Mesothelial cell of epicardium (in vitro differentiated cells): ENCODE measurements at regions not wholly inside any gene's neighbourhood (a gene's known extent, or its start where the extent isn't known, plus 50 kb on each side); places are given as distances from the start of the nearest gene placed in this dataset.

Experiments
- DNase-seq, 2 experiments: peaks; one replicate each; pipeline ENCODE4 v3.0.0; 2021; ENCODE audit warnings: low spot score in 2 of 2; ENCODE audit not compliant: unreplicated experiment in 2 of 2
- H3K27ac Mint-ChIP-seq: 2 replicates; pipeline ENCODE4 v1.8.0; 2021; ENCODE audit warnings: mixed read lengths
- H3K27me3 Mint-ChIP-seq: 2 replicates; pipeline ENCODE4 v1.8.0; 2021; ENCODE audit warnings: low read depth, mixed read lengths
- H3K36me3 Mint-ChIP-seq: 2 replicates; pipeline ENCODE4 v1.8.0; 2021; ENCODE audit warnings: mixed read lengths
- H3K4me1 Mint-ChIP-seq: 2 replicates; pipeline ENCODE4 v1.8.0; 2021; ENCODE audit warnings: mixed read lengths
- H3K4me3 Mint-ChIP-seq: 2 replicates; pipeline ENCODE4 v1.8.0; 2021; ENCODE audit warnings: mild to moderate bottlenecking, moderate library complexity, mixed read lengths
- H3K9me3 Mint-ChIP-seq: 2 replicates; pipeline ENCODE4 v1.8.0; 2021; ENCODE audit warnings: mixed read lengths
- TF ChIP-seq, protein P1 (sequence below): fragments of 200-600 bp; sonication (generic); IDR thresholded peaks from one replicate; pipeline ENCODE4 v1.5.0; 2021; ENCODE audit warnings: antibody characterized with exemption; ENCODE audit not compliant: unreplicated experiment

DNA sequence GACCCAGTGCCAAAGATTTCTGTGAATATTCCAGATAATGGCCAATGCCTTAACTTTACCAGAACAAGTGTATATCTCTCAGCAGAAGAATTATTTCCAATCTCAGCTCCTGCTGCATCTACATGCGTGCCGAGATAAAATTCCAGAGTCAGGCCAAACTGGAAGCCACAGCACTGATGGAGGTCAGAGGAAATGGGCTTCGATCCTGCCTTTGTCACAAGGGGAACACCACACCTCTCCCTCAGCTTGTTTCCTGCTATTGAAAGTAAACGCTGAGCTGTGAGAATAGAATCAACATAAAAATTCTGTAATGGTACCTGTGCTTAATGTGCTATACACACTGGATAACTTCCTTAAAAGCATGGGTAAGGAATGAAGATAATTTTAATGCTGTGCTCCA is 255.5 kb downstream of the NEBL start:
- H3K4me3 Mint-ChIP-seq = no peak overlapping the region
- TF ChIP-seq, protein P1, sequence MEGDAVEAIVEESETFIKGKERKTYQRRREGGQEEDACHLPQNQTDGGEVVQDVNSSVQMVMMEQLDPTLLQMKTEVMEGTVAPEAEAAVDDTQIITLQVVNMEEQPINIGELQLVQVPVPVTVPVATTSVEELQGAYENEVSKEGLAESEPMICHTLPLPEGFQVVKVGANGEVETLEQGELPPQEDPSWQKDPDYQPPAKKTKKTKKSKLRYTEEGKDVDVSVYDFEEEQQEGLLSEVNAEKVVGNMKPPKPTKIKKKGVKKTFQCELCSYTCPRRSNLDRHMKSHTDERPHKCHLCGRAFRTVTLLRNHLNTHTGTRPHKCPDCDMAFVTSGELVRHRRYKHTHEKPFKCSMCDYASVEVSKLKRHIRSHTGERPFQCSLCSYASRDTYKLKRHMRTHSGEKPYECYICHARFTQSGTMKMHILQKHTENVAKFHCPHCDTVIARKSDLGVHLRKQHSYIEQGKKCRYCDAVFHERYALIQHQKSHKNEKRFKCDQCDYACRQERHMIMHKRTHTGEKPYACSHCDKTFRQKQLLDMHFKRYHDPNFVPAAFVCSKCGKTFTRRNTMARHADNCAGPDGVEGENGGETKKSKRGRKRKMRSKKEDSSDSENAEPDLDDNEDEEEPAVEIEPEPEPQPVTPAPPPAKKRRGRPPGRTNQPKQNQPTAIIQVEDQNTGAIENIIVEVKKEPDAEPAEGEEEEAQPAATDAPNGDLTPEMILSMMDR = no peak

DNA sequence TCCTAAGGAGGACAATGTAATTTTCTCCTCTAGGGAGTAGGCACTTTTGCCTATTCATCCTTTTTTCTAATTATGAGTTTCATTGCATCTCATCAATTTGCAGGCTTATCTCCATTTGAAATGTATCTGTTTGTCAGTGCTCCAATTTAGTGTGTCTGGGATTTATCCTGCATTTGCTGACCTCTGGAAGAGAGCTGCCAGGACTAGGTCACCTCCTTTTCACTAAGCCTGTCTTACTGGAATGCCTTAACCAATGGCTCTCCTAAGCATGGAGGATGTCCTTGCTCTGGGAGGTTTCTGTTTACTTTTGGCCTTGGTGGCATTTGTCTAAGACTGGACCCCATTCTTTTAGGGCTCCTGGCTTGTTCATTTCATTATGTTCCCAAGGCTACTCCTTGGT is 261.5 kb downstream of the NEBL start:
- TF ChIP-seq, protein P1 = no peak
- Mint-ChIP-seq H3K4me1 (peaks cover 29% of the 10 kb centered on the region), H3K9me3 (peaks cover 22% of the 10 kb centered on the region), H3K27me3 (peaks cover 2% of the 10 kb centered on the region), H3K27ac (no peak overlapping the region), H3K4me3 (no peak overlapping the region), H3K36me3 (no peaks in the 10 kb centered on the region)
- DNase-seq = no peak

More for the DNA sequence above, 255.5 kb downstream of the NEBL start:
- no peak for DNase-seq
- Mint-ChIP-seq H3K36me3 (peaks cover 6% of the 10 kb centered on the region), H3K27ac (no peak overlapping the region), H3K4me1 (peaks cover 10% of the 10 kb centered on the region), H3K27me3 (peaks cover 2% of the 10 kb centered on the region), H3K9me3 (peaks cover 34% of the 10 kb centered on the region)

DNA sequence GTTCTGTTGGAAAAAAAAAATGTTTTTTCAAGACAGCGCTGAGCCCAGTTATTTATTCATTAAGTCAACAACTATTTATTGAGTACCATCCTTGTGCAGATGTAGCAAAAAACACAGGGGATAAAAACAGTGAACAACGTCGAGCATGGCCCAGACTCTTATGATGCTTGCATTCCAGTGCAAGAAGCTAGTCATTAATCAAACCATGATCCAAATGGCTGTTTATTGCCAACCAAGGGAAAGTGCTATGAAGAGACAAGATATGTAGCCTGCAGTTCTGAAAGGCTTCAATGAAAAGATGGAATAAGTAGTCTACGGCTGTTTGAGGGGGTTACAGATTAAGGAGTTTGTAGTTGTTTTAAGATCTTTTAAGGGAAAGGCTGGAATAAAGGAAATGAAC is 262.3 kb downstream of the NEBL start:
- TF ChIP-seq, protein P1 = no peak
- H3K9me3 Mint-ChIP-seq = peaks cover 22% of the 10 kb centered on the region
- H3K27ac Mint-ChIP-seq = peak overlapping the region; percentile 40
- no peak for DNase-seq
- H3K36me3 Mint-ChIP-seq = no peaks in the 10 kb centered on the region
- H3K4me1 Mint-ChIP-seq = peaks cover 29% of the 10 kb centered on the region
- no peak overlapping the region for H3K4me3 Mint-ChIP-seq
- H3K27me3 Mint-ChIP-seq = peaks cover 2% of the 10 kb centered on the region

DNA sequence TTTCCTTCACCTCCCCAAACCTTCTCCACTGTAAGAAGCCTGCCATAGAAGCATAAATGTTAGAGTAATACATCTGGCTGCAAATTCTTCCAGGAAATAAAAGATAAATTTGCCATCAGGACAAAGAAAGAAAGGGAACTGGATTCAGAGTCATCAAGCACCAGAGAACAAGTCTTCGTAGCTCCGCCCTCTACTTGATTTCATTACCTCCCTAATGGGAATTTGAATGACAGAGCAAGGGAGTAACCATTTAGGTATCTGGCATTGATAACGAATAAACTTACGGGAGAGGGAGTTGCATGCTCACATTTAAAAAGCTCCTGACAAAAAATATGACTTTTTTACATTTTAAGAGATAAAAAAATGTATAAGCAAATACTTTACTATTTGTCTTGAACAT is 263.4 kb downstream of the NEBL start:
- Mint-ChIP-seq H3K27ac (peak overlapping the region; percentile 94), H3K36me3 (no peaks in the 10 kb centered on the region), H3K9me3 (peaks cover 16% of the 10 kb centered on the region), H3K4me3 (no peak overlapping the region), H3K4me1 (peaks cover 29% of the 10 kb centered on the region), H3K27me3 (no peaks in the 10 kb centered on the region)
- no peak for DNase-seq
- TF ChIP-seq, protein P1 = no peak

DNA sequence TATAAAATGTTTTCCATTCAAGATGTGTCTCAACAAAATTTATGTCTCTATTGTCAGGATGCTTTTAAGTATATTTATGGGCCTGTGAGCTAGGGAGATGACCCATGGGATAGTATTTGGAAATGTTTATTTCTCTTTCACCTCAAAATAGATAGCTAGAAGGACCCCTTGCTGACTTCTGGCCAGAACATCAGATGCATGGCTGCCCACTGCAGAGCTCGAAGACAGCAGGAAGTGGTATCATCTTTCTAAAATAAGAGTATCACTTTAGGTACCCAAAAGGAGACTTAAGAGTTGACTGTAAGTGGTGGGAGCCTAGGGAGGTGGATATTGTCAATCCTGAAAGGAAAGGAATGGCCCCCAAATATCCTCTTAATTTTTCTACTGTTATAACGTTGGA is 264.4 kb downstream of the NEBL start:
- Mint-ChIP-seq H3K4me3 (no peak overlapping the region), H3K9me3 (peaks cover 13% of the 10 kb centered on the region), H3K27ac (peak overlapping the region; percentile 94), H3K36me3 (no peaks in the 10 kb centered on the region), H3K4me1 (peaks cover 29% of the 10 kb centered on the region), H3K27me3 (no peaks in the 10 kb centered on the region)
- DNase-seq = no peak
- TF ChIP-seq, protein P1 = no peak

DNA sequence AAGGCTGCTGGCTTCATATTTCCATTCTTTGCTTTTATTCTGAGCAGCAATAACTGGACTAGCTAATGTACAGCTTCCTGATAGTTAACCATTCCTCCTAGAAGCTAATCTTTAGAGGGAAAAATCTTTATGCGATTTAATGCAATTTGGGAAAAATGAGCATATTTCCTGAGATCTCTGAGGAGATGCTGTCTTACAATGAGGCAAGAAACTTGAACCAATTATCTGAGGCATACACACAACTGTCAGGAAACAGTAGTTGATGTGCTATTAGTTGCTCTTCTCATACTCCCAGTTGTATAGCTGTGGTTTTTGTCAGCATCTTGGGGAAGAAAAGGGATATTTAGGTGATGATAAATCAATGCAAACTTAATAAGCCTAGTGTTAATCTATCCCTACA is 265.9 kb downstream of the NEBL start:
- Mint-ChIP-seq H3K4me1 (peaks cover 29% of the 10 kb centered on the region), H3K9me3 (peaks cover under 1% of the 10 kb centered on the region), H3K36me3 (no peaks in the 10 kb centered on the region), H3K27ac (no peak overlapping the region), H3K27me3 (no peaks in the 10 kb centered on the region), H3K4me3 (no peak overlapping the region)
- TF ChIP-seq, protein P1 = no peak
- DNase-seq = no peak
